Transverse colon (tissue), 4 donors: ENCODE measurements at regions not wholly inside any gene's neighbourhood (a gene's known extent, or its start where the extent isn't known, plus 50 kb on each side); places are given as distances from the start of the nearest gene placed in this dataset.
A peak's percentile ranks its signal among the peaks of the same experiment; 100 is the strongest.

Source experiments
- DNase-seq: peaks from one replicate; pipeline ENCODE4 v3.0.0-alpha.2; 2019
- H3K27ac ChIP-seq, 4 donors: fragments of 200-600 bp; sonication (generic); 2 replicates each; pipeline ENCODE4 v1.5.1; 2016 to 2018; ENCODE audit warnings: inconsistent platforms in 4 of 4
- H3K27me3 ChIP-seq: fragments of 200-600 bp; sonication (generic); 2 replicates; pipeline ENCODE4 v1.5.1; 2017; ENCODE audit warnings: inconsistent platforms
- H3K36me3 ChIP-seq, 4 donors: fragments of 200-600 bp; sonication (generic); 2 replicates each; pipeline ENCODE4 v1.5.1; 2017 to 2019; ENCODE audit warnings: inconsistent platforms in 4 of 4
- H3K4me1 ChIP-seq, 4 donors: fragments of 200-600 bp; sonication (generic); 2 replicates each; pipeline ENCODE4 v1.5.1; 2017 to 2020; ENCODE audit warnings: inconsistent platforms in 4 of 4
- H3K4me3 ChIP-seq, 4 donors: fragments of 200-600 bp; sonication (generic); 1 replicate in 1 of 4; 2 replicates in 3 of 4; pipeline versions ENCODE4 v1.5.1 to v1.6.1; 2017 to 2019; ENCODE audit warnings: inconsistent platforms in 4 of 4
- H3K9me3 ChIP-seq, 2 donors: fragments of 200-600 bp; sonication (generic); 2 replicates each; pipeline ENCODE4 v1.5.1; 2017 to 2019; ENCODE audit warnings: inconsistent platforms in 2 of 2
- EP300 ChIP-seq: sonication (generic); formaldehyde crosslinking; IDR thresholded peaks from one replicate; pipeline ENCODE4 v1.6.1; 2017; ENCODE audit warnings: antibody characterized with exemption, low read depth
- POLR2A ChIP-seq: fragments of 450-650 bp; IDR thresholded peaks from one replicate; pipeline ENCODE4 v1.6.1; 2016; ENCODE audit warnings: antibody characterized with exemption, mild to moderate bottlenecking, moderate library complexity
- POLR2AphosphoS5 ChIP-seq, 3 donors: sonication (generic); formaldehyde crosslinking; IDR thresholded peaks; one replicate each; pipeline ENCODE4 v1.6.1; 2016; ENCODE audit warnings: antibody characterized with exemption in 3 of 3
- WGBS, 2 donors: methylation state at CpG; one replicate each; pipeline ENCODE4 v1.1.5; 2018; ENCODE audit warnings: low coverage in 1 of 2; 5-methylcytosine and 5-hydroxymethylcytosine counted together
- in situ Hi-C, 4 donors: fragments of 200-750 bp; cut with MboI; loops; one replicate each; pipeline versions ENCODE4 v1.15.0 to v1.15.1; 2017; ENCODE audit warnings: low sequenced_read_pairs in 3 of 4, low pct_ligation_motif_present in 1 of 4, low pct_unique_long_range_greater_than_20kb in 1 of 4
- intact Hi-C: fragments of 100-400 bp; cut with DNase I; formaldehyde crosslinking; loops from one replicate; pipeline ENCODE4 v1.15.1; 2023; ENCODE audit warnings: low total_unique reads
- TF ChIP-seq, protein P1 (sequence below), 5 experiments: fragments of 200-600 bp in 3 of 5; fragments of 450-650 bp in 2 of 5; sonication (generic) in 3 of 5; IDR thresholded peaks; 1 replicate in 2 of 5; 2 replicates in 3 of 5; pipeline ENCODE4 v1.5.1; 2016 to 2017; ENCODE audit warnings: antibody characterized with exemption in 5 of 5, inconsistent platforms in 3 of 5, mild to moderate bottlenecking in 2 of 5, moderate library complexity in 1 of 5

DNA sequence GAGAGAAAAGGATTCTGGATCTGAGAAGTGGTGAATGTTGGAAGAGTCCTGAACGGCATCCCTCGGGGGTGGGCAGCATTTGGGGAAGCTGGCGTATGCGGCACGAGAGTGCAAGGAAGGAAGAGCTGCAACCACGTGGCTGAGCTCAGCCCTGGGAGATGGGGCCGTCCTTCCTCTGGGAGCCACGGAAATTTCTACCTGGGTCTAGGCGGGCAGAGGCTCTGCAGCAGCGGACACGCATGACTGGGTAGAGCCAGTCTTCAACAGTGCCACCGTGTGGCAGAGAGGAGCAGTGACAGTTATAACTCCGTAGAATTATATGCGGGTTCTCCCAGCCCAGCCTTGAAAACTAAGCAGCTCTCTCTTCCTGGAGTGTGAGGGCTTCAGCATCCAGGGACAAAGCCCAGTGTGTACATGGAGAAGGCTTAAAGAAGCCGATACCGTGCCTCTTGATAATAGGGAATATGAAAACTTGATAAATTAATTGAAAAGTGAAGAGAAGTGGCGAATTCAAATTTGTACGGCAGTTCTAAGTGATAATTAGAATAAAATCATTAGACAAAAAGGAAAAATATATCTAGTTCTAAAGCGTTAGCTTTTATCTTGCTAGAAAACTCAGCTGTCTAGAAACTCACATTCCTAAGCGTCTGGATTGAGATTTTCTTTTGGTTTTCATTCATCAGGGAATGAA is 82.9 kb upstream of the STXBP6 start:
- DNase-seq = peak; percentile 72
- no peak overlapping the region for H3K4me3 ChIP-seq
- H3K36me3 ChIP-seq = no peaks in the 10 kb centered on the region
- intact Hi-C loops (loop anchor here (5.0 to 10.0 kb wide), 2 partner anchors 331 to 398 kb away; no protein-coding TSS in a partner anchor), in situ Hi-C loops (loop anchor here in 3 of 4 donors (25.0 kb wide), 2 partner anchors 321 to 396 kb away; no protein-coding TSS in a partner anchor)
- H3K27ac ChIP-seq = no peak overlapping the region
- peaks cover 7% of the 10 kb centered on the region for H3K27me3 ChIP-seq
- TF ChIP-seq, protein P1, sequence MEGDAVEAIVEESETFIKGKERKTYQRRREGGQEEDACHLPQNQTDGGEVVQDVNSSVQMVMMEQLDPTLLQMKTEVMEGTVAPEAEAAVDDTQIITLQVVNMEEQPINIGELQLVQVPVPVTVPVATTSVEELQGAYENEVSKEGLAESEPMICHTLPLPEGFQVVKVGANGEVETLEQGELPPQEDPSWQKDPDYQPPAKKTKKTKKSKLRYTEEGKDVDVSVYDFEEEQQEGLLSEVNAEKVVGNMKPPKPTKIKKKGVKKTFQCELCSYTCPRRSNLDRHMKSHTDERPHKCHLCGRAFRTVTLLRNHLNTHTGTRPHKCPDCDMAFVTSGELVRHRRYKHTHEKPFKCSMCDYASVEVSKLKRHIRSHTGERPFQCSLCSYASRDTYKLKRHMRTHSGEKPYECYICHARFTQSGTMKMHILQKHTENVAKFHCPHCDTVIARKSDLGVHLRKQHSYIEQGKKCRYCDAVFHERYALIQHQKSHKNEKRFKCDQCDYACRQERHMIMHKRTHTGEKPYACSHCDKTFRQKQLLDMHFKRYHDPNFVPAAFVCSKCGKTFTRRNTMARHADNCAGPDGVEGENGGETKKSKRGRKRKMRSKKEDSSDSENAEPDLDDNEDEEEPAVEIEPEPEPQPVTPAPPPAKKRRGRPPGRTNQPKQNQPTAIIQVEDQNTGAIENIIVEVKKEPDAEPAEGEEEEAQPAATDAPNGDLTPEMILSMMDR (IDR thresholded peaks at IDR 0.05) = peak; percentile 78 to 87 (median 82)
- TF ChIP-seq POLR2A (no peak), EP300 (no peak)
- H3K4me1 ChIP-seq = peaks cover 0 to 3% (median 2%) of the 10 kb centered on the region in 4 donors
- WGBS, 2 donors = 22 to 52% methylated on average over 8 to 20 of the region's 20 CpGs
- no peaks in the 10 kb centered on the region for H3K9me3 ChIP-seq

DNA sequence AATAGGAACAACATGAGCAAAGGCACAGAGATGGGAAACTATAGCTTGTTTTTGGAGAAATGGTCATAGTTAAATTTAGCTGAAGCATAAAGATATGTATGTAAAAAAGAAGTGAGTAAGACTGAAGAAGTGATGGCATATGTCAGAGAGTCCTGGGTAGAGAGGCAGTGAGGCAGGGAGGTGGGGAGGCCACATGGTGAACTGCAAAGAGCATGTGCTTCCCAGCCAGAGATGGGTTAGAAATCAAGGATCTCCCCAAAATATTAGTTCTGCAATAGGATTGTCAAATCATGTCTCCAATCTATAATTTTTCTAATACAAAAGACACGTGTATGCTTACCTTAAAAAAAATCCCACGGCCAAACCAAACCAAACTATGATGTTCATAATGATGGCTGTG is 82.1 kb upstream of the STXBP6 start:
- in situ Hi-C loops (loop anchor here in 3 of 4 donors (25.0 kb wide), 2 partner anchors 320 to 395 kb away; no protein-coding TSS in a partner anchor), intact Hi-C loops (loop anchor here (5.0 to 10.0 kb wide), 2 partner anchors 330 to 397 kb away; no protein-coding TSS in a partner anchor)
- H3K9me3 ChIP-seq = no peaks in the 10 kb centered on the region
- H3K27ac ChIP-seq = no peak overlapping the region
- no peak overlapping the region for H3K4me3 ChIP-seq
- no peaks in the 10 kb centered on the region for H3K36me3 ChIP-seq
- WGBS, 2 donors = 66 to 76% methylated on average over 2 of the region's 2 CpGs
- no peak for DNase-seq
- H3K27me3 ChIP-seq = peaks cover 7% of the 10 kb centered on the region
- peaks cover 0 to 3% (median 2%) of the 10 kb centered on the region in 4 donors for H3K4me1 ChIP-seq
- TF ChIP-seq EP300 (no peak), POLR2AphosphoS5 (IDR thresholded peaks at IDR 0.05) (no peak), POLR2A (no peak)
- TF ChIP-seq, protein P1 (IDR thresholded peaks at IDR 0.05) = no peak

DNA sequence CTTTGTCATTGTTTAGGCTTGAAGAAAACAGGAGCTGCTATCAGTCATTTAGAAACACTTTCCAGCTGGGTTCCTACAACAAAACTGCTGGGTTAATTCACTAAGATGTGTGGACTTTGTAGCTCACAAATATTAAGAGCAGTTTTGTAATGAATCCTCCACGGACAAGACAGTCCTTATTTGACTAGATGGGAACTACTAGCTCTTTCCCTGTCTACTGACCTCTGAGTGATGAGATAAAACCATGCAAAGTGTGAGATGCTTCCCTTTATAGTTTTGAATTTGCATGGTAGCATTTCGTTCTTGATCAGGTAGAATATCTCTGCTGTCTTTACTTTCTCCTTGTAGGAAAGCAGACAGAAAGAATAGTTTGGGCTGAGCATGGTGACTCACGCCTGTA is 72.9 kb upstream of the STXBP6 start:
- no peak overlapping the region for H3K27ac ChIP-seq
- no peaks in the 10 kb centered on the region for H3K36me3 ChIP-seq
- intact Hi-C loops (no loop called here), in situ Hi-C loops (no loop called here)
- no peaks in the 10 kb centered on the region for H3K4me1 ChIP-seq
- no peaks in the 10 kb centered on the region for H3K9me3 ChIP-seq
- no peak overlapping the region for H3K4me3 ChIP-seq
- TF ChIP-seq EP300 (no peak), POLR2A (no peak), POLR2AphosphoS5 (IDR thresholded peaks at IDR 0.05) (no peak)
- TF ChIP-seq, protein P1 (IDR thresholded peaks at IDR 0.05) = no peak
- no peak for DNase-seq
- 51 to 76% methylated on average over 2 to 3 of the region's 3 CpGs for WGBS, 2 donors
- no peaks in the 10 kb centered on the region for H3K27me3 ChIP-seq

DNA sequence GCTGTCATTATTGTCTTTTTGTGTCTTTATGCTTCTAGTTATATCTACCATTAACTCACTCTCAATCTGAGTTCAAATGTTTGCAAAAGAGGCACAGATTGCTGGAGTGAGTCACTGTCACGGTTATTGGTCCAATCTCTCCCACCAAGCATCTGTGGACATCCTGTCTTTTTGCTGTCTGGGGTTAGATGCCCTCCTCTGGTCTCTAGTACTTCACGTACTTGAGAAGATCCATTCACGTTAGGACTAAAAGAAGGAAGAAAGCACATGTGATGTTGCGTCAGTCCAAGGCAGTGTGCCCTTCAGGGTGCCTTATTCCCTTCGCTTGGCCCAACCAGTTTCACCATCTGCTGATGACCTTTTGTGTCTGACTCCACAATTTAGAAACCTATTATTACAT is 72.3 kb upstream of the STXBP6 start:
- H3K4me1 ChIP-seq = no peaks in the 10 kb centered on the region
- WGBS, 2 donors = 61 to 70% methylated on average over 3 to 5 of the region's 5 CpGs
- no peak for DNase-seq
- no peaks in the 10 kb centered on the region for H3K36me3 ChIP-seq
- in situ Hi-C loops (no loop called here), intact Hi-C loops (no loop called here)
- no peaks in the 10 kb centered on the region for H3K27me3 ChIP-seq
- H3K27ac ChIP-seq = peak overlapping the region in 1 of 4 donors; percentile 25
- TF ChIP-seq POLR2AphosphoS5 (IDR thresholded peaks at IDR 0.05) (no peak), POLR2A (no peak), EP300 (no peak)
- TF ChIP-seq, protein P1 (IDR thresholded peaks at IDR 0.05) = no peak
- H3K4me3 ChIP-seq = no peak overlapping the region
- H3K9me3 ChIP-seq = no peaks in the 10 kb centered on the region
